Right lobe of liver (tissue), 6 donors: ENCODE measurements at regions not wholly inside any gene's neighbourhood (a gene's known extent, or its start where the extent isn't known, plus 50 kb on each side); places are given as distances from the start of the nearest gene placed in this dataset.
A peak's percentile ranks its signal among the peaks of the same experiment; 100 is the strongest.
"Not testable (repeated sequence)": the region's sequence is repeated elsewhere in the genome, so short reads cannot be mapped to it uniquely, and the experiment has no call there.

Experiments used
- ATAC-seq, 4 donors: fragments of 200-7000 bp; cut with Tn5 transposase; one replicate each; pipeline ENCODE4 v1.9.1; 2020; ENCODE audit warnings: mild to moderate bottlenecking in 4 of 4, moderate library complexity in 4 of 4
- DNase-seq, 3 donors: peaks; one replicate each; pipeline ENCODE4 v3.0.0-alpha.2; 2020
- H3K27ac ChIP-seq, 3 donors: fragments of 200-600 bp; one replicate each; pipeline ENCODE4 v1.8.0; 2022
- H3K27me3 ChIP-seq, 2 donors: fragments of 200-600 bp; one replicate each; pipeline ENCODE4 v1.8.0; 2022
- H3K36me3 ChIP-seq, 4 donors: fragments of 200-600 bp; sonication (generic) in 1 of 4; one replicate each; pipeline versions ENCODE4 v1.5.1 to v1.8.0; 2017 to 2022; ENCODE audit warnings: control low read depth in 1 of 4
- H3K4me1 ChIP-seq, 4 donors: fragments of 200-600 bp; sonication (generic) in 1 of 4; one replicate each; pipeline versions ENCODE4 v1.5.1 to v1.8.0; 2017 to 2022; ENCODE audit warnings: control low read depth in 1 of 4
- H3K4me3 ChIP-seq, 3 donors: fragments of 200-600 bp; one replicate each; pipeline ENCODE4 v1.8.0; 2022
- H3K9me3 ChIP-seq, 4 donors: fragments of 200-600 bp; sonication (generic) in 1 of 4; one replicate each; pipeline versions ENCODE4 v1.5.1 to v1.8.0; 2017 to 2022; ENCODE audit warnings: control low read depth in 1 of 4
- POLR2A ChIP-seq: fragments of 450-650 bp; IDR thresholded peaks from one replicate; pipeline ENCODE4 v1.6.1; 2017; ENCODE audit warnings: antibody characterized with exemption, mild to moderate bottlenecking
- WGBS: methylation state at CpG from one replicate; pipeline ENCODE4 v1.1.6; 2018; ENCODE audit warnings: low coverage, low lambda C conversion rate; ENCODE audit not compliant: insufficient coverage; ENCODE audit errors: missing lambda C conversion rate; 5-methylcytosine and 5-hydroxymethylcytosine counted together
- intact Hi-C, 2 donors: fragments of 100-400 bp; cut with DNase I; formaldehyde crosslinking; loops; one replicate each; pipeline versions ENCODE4 v1.11.2 to v1.14.1; 2022
- TF ChIP-seq, protein P1 (sequence below), 4 donors: fragments of 200-600 bp in 3 of 4; fragments of 450-650 bp in 1 of 4; IDR thresholded peaks; one replicate each; pipeline versions ENCODE4 v1.5.1 to v1.8.0; 2016 to 2022; ENCODE audit warnings: antibody characterized with exemption in 4 of 4, mild to moderate bottlenecking in 2 of 4
- donor health status: DM: no; HTN: yes; CAD: no.
- donor health status: DM: no; HTN: no; CAD: no.
- donor health status: DM: no; HTN: no; CAD: no.
- donor health status: DM: no; HTN: yes; CAD: no.
- donor health status: DM: no; HTN: yes; CAD: no.

DNA sequence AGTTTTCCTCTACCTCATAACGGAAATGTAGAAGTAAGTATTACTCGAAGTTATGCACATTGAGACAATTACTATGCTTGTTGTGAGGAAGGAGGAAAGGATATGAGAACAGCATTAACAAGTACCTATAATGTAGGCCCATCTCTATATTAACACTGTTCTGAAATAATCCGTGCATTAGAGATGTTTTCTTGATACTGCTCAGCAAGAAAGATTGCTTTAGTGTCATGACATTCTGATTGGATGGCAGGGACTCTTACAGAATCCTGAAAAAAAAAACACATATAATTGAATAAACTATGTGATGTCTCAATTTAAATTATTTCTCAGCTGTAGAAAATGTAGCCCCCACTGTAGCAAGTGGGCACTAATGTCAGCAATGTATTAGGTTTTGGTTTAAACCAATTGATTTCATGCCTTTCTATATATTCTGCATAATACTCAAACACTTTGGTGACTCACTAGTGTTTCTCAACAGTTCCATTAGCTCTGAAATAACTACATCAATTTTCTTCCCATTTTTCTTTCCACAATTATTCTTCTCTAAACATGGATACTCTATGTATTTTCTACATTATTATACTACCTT is 598.3 kb upstream of the BCHE start:
- Histone ChIP-seq H3K4me3 (no peak overlapping the region), H3K36me3 (no peaks in the 10 kb centered on the region), H3K4me1 (no peaks in the 10 kb centered on the region), H3K27ac (no peak overlapping the region), H3K9me3 (no peaks in the 10 kb centered on the region), H3K27me3 (no peaks in the 10 kb centered on the region)
- 66% methylated on average over 3 of the region's 3 CpGs for WGBS
- intact Hi-C loops, result no loop called here
- DNase-seq, result no peak
- TF ChIP-seq, protein P1, sequence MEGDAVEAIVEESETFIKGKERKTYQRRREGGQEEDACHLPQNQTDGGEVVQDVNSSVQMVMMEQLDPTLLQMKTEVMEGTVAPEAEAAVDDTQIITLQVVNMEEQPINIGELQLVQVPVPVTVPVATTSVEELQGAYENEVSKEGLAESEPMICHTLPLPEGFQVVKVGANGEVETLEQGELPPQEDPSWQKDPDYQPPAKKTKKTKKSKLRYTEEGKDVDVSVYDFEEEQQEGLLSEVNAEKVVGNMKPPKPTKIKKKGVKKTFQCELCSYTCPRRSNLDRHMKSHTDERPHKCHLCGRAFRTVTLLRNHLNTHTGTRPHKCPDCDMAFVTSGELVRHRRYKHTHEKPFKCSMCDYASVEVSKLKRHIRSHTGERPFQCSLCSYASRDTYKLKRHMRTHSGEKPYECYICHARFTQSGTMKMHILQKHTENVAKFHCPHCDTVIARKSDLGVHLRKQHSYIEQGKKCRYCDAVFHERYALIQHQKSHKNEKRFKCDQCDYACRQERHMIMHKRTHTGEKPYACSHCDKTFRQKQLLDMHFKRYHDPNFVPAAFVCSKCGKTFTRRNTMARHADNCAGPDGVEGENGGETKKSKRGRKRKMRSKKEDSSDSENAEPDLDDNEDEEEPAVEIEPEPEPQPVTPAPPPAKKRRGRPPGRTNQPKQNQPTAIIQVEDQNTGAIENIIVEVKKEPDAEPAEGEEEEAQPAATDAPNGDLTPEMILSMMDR (IDR thresholded peaks at IDR 0.05), result no peak
- no peak for TF ChIP-seq POLR2A
- ATAC-seq, result no peak

DNA sequence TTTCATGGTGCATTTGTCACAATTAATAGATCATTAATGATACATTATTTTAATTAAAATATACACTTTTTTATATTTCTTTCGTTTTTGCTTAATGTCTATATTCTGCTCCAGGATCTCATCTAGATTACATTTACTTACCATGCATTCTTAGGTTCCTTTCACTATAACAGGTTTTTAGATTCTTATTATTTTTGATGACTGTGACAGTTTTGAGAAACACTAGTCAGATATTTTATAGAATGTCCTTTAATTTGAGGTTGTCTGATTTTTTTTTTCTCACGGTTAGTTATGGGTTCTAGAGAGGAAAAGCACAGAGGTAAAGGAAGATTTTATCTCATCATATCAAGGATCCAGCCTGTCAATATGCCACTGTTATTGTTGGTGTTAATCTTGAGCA is 595.8 kb upstream of the BCHE start:
- Histone ChIP-seq H3K4me1 (no peaks in the 10 kb centered on the region), H3K36me3 (no peaks in the 10 kb centered on the region), H3K9me3 (no peaks in the 10 kb centered on the region), H3K27ac (no peak overlapping the region), H3K4me3 (no peak overlapping the region), H3K27me3 (no peaks in the 10 kb centered on the region)
- ATAC-seq, result no peak
- no peak for DNase-seq
- intact Hi-C loops, result no loop called here
- TF ChIP-seq POLR2A, result no peak
- TF ChIP-seq, protein P1 (IDR thresholded peaks at IDR 0.05), result no peak
- 50% methylated on average over 2 of the region's 2 CpGs for WGBS

DNA sequence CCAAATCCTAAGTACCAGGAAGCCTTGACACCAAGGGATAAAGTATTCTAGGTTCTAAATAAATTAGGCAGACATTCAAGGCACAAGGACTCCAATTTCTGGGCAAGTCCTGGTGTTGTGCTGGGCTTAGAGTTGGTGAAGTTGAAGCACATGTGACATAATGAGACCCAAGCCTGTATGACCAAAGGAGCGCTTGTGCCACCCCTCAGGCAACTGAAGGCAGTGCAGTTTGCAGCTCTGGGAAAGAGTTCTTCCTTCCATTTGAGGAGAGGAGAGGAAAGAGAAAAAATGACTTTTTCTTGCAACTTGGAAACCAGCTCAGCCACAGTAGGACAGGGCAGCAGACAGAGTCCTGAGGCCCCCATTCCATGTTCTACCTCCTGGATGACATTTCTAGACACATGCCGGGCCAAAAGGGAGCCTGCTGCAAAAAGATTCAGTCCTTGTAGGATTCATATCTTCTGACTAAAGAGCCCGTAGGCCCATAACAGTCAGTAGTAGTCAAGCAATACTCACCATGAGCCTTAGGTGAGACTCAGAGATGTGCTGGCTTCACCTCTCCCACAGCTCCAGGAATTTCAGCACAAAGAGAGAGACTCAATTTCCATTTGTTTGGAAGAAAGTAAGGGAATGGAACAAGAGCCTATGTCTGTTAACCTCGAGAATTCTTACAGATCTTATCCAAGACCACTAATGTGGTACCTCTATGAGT is 588.8 kb upstream of the BCHE start:
- intact Hi-C loops, result no loop called here
- Histone ChIP-seq H3K9me3 (no peaks in the 10 kb centered on the region), H3K4me3 (no peak overlapping the region), H3K36me3 (no peaks in the 10 kb centered on the region), H3K27ac (no peak overlapping the region), H3K4me1 (no peaks in the 10 kb centered on the region), H3K27me3 (no peaks in the 10 kb centered on the region)
- peak in 1 of 3 donors; percentile 23 for DNase-seq
- WGBS, result 53% methylated on average over 3 of the region's 4 CpGs
- no peak for ATAC-seq
- TF ChIP-seq, protein P1 (IDR thresholded peaks at IDR 0.05), result no peak
- TF ChIP-seq POLR2A, result no peak

DNA sequence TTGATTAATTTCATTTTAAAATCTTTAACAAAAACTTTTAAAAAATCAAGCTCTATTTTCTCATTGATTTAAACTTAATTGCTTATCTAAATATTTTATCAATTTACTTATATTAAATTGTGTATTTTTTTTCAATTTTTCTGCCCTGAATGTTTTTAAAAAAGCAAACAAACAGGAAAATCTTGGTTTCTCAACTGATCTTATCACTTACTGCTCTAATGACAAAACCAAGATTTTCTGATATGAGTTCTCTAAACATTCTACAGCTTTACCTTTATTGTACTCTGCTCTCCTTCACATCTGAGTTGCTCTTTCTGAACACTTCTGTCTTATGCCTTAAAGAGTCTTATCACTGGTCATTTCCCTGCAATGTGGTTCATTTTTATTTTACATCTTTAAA is 587.8 kb upstream of the BCHE start:
- no peak for TF ChIP-seq POLR2A
- TF ChIP-seq, protein P1 (IDR thresholded peaks at IDR 0.05), result no peak
- no peak for ATAC-seq
- Histone ChIP-seq H3K4me1 (no peaks in the 10 kb centered on the region), H3K27me3 (no peaks in the 10 kb centered on the region), H3K9me3 (no peaks in the 10 kb centered on the region), H3K36me3 (no peaks in the 10 kb centered on the region), H3K27ac (no peak overlapping the region), H3K4me3 (no peak overlapping the region)
- DNase-seq, result no peak
- intact Hi-C loops, result no loop called here

DNA sequence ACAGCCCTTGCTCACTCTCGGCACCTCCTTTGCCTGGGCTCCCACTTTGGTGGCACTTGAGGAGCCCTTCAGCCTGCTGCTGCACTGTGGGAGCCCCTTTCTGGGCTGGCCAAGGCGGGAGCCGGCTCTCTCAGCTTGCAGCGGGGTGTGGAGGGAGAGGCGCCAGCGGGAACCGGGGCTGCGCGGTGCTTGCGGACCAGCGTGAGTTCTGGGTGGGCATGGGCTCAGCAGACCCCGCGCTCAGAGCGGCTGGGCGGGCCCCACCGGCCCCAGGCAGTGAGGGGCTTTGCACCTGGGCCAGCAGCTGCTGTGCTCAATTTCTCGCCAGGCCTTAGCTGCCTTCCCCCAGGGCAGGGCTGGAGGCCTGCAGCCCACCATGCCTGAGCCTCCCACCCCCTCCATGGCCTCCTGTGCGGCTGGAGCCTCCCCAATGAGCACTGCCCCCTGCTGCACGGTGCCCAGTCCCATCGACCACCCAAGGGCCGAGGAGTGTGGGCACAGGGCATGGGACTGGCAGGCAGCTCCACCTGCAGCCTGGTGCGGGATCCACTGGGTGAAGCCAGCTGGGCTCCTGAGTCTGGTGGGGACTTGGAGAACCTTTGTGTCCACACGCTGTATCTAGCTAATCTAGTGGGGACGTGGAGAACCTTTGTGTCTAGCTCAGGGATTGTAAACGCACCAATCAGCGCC is 586.7 kb upstream of the BCHE start:
- H3K27me3 ChIP-seq, H3K9me3 ChIP-seq, H3K36me3 ChIP-seq, H3K4me1 ChIP-seq, H3K4me3 ChIP-seq, ATAC-seq, intact Hi-C loops, H3K27ac ChIP-seq: not testable (repeated sequence)
- DNase-seq, result peak in 1 of 3 donors; percentile 51
- WGBS, result 90% methylated on average over 4 of the region's 26 CpGs
